ENCODE measurements at regions not wholly inside any gene's neighbourhood (a gene's known extent, or its start where the extent isn't known, plus 50 kb on each side); places are given as distances from the start of the nearest gene placed in this dataset.

- H3K4me3 Mint-ChIP-seq: no peak overlapping the region
- no peak overlapping the region for H3K27ac Mint-ChIP-seq
- H3K4me1 ChIP-seq (ENCODE audit: control insufficient read depth in 2 of 2, insufficient read depth in 2 of 2, low read length in 2 of 2): no peaks in the 10 kb centered on the region
- no peak for DNase-seq
- WGBS (ENCODE audit: insufficient coverage): no CpG with 5 or more reads among the region's 1 CpG
- H3K27me3 Mint-ChIP-seq: no peaks in the 10 kb centered on the region
- no peaks in the 10 kb centered on the region for H3K36me3 ChIP-seq (replicated peaks in 1 of 2; ENCODE audit: control extremely low read depth in 1 of 2, control insufficient read depth in 1 of 2, extremely low read depth in 1 of 2, insufficient read depth in 2 of 2, low read length in 1 of 2)
- no peak overlapping the region for H3K27ac ChIP-seq (ENCODE audit: low read length in 2 of 2)
- H3K4me3 ChIP-seq (ENCODE audit: control extremely low read depth in 1 of 5, extremely low read depth in 1 of 5, insufficient read depth in 1 of 5, low read depth in 2 of 5, low read length in 4 of 5): no peak overlapping the region
- H4K20me1 ChIP-seq (ENCODE audit: control insufficient read depth, insufficient read depth, low read length, poor library complexity, severe bottlenecking): no peaks in the 10 kb centered on the region
- H3K27me3 ChIP-seq (replicated peaks in 1 of 4; ENCODE audit: control extremely low read depth in 1 of 4, control insufficient read depth in 3 of 4, insufficient read depth in 4 of 4, low read length in 3 of 4): no peaks in the 10 kb centered on the region
- H2AFZ ChIP-seq (ENCODE audit: insufficient read depth, low read depth, low read length, poor library complexity, severe bottlenecking): no peak overlapping the region
- H3K9me3 Mint-ChIP-seq (ENCODE audit: insufficient read depth): no peaks in the 10 kb centered on the region
- no peak overlapping the region for H3K4me2 ChIP-seq (replicated peaks; ENCODE audit: low read depth, low read length, poor library complexity, severe bottlenecking)
- H3K4me1 Mint-ChIP-seq: no peaks in the 10 kb centered on the region
- ATAC-seq (ENCODE audit: low read depth): no peak
- no peaks in the 10 kb centered on the region for H3K9me3 ChIP-seq (ENCODE audit: control extremely low read depth in 1 of 3, control insufficient read depth in 2 of 3, insufficient read depth in 1 of 3, low read length in 2 of 3)
- H3K79me2 ChIP-seq (ENCODE audit: control insufficient read depth, insufficient read depth, low read length): no peaks in the 10 kb centered on the region
- ChIA-PET POLR2A (no interaction called here), CTCF (no interaction called here)
- intact Hi-C loops (cut with micrococcal nuclease): no loop called here
- TF ChIP-seq CTCF (IDR thresholded peaks at IDR 0.05) (no peak), EZH2 (IDR thresholded peaks at IDR 0.05; ENCODE audit: borderline replicate concordance, insufficient read depth, low read depth, low read length, poor library complexity, severe bottlenecking) (no peak)
- H3K9ac ChIP-seq (ENCODE audit: low read length): no peak overlapping the region
Observed at GRCh38 chr5:59959330-59959729, 65.8 kb upstream of the PDE4D start.

- no peaks in the 10 kb centered on the region for H3K27me3 Mint-ChIP-seq
- POLR2A ChIA-PET: no interaction called here
- no peak for TF ChIP-seq EZH2 (IDR thresholded peaks at IDR 0.05; ENCODE audit: borderline replicate concordance, insufficient read depth, low read depth, low read length, poor library complexity, severe bottlenecking)
Observed at GRCh38 chr5:59956130-59956783, 62.7 kb upstream of the PDE4D start.

More at GRCh38 chr5:59956130-59956783, 62.7 kb upstream of the PDE4D start:
- no peaks in the 10 kb centered on the region for H4K20me1 ChIP-seq (ENCODE audit: control insufficient read depth, insufficient read depth, low read length, poor library complexity, severe bottlenecking)
- no peak for DNase-seq
- H3K4me1 ChIP-seq (ENCODE audit: control insufficient read depth in 2 of 2, insufficient read depth in 2 of 2, low read length in 2 of 2): no peaks in the 10 kb centered on the region
- no peaks in the 10 kb centered on the region for H3K79me2 ChIP-seq (ENCODE audit: control insufficient read depth, insufficient read depth, low read length)
- H3K4me2 ChIP-seq (replicated peaks; ENCODE audit: low read depth, low read length, poor library complexity, severe bottlenecking): no peak overlapping the region
- H3K9ac ChIP-seq (ENCODE audit: low read length): no peak overlapping the region
- H3K27ac Mint-ChIP-seq: no peak overlapping the region
- H3K4me3 ChIP-seq (ENCODE audit: control extremely low read depth in 1 of 5, extremely low read depth in 1 of 5, insufficient read depth in 1 of 5, low read depth in 2 of 5, low read length in 4 of 5): no peak overlapping the region
- CTCF ChIA-PET: no interaction called here
- no peaks in the 10 kb centered on the region for H3K9me3 Mint-ChIP-seq (ENCODE audit: insufficient read depth)
- H3K9me3 ChIP-seq (ENCODE audit: control extremely low read depth in 1 of 3, control insufficient read depth in 2 of 3, insufficient read depth in 1 of 3, low read length in 2 of 3): no peaks in the 10 kb centered on the region
- H3K27me3 ChIP-seq (replicated peaks in 1 of 4; ENCODE audit: control extremely low read depth in 1 of 4, control insufficient read depth in 3 of 4, insufficient read depth in 4 of 4, low read length in 3 of 4): no peaks in the 10 kb centered on the region
- no peak overlapping the region for H3K4me3 Mint-ChIP-seq
- no peaks in the 10 kb centered on the region for H3K36me3 ChIP-seq (replicated peaks in 1 of 2; ENCODE audit: control extremely low read depth in 1 of 2, control insufficient read depth in 1 of 2, extremely low read depth in 1 of 2, insufficient read depth in 2 of 2, low read length in 1 of 2)
- intact Hi-C loops (cut with micrococcal nuclease): no loop called here
- no peak for ATAC-seq (ENCODE audit: low read depth)
- H3K27ac ChIP-seq (ENCODE audit: low read length in 2 of 2): no peak overlapping the region
- H2AFZ ChIP-seq (ENCODE audit: insufficient read depth, low read depth, low read length, poor library complexity, severe bottlenecking): no peak overlapping the region
- WGBS (ENCODE audit: insufficient coverage): no CpG with 5 or more reads among the region's 3 CpGs
- no peaks in the 10 kb centered on the region for H3K4me1 Mint-ChIP-seq
